ENCODE measurements at regions not wholly inside any gene's neighbourhood (a gene's known extent, or its start where the extent isn't known, plus 50 kb on each side); places are given as distances from the start of the nearest gene placed in this dataset.
"Not testable (repeated sequence)": the region's sequence is repeated elsewhere in the genome, so short reads cannot be mapped to it uniquely, and the experiment has no call there.

- no peak overlapping the region for H3K9ac ChIP-seq (ENCODE audit: low read depth, low read length)
- ATAC-seq (ENCODE audit: insufficient read depth, low read depth) (no peak), DNase-seq (no peak)
- H3K4me2 ChIP-seq (ENCODE audit: insufficient read depth, low read length): no peak overlapping the region
- H3K36me3 ChIP-seq (ENCODE audit: insufficient read depth, low read length): no peaks in the 10 kb centered on the region
- TF ChIP-seq CTCF (IDR thresholded peaks at IDR 0.05; ENCODE audit: borderline replicate concordance, extremely low read depth, low read length, poor library complexity, severe bottlenecking) (no peak), EZH2 (IDR thresholded peaks at IDR 0.05; ENCODE audit: borderline replicate concordance, low read depth, low read length, severe bottlenecking) (no peak)
- H3K79me2 ChIP-seq (ENCODE audit: insufficient read depth, low read length): no peaks in the 10 kb centered on the region
- H2AFZ ChIP-seq (ENCODE audit: low read depth, low read length): no peak overlapping the region
- no peak overlapping the region for H3K27ac ChIP-seq (ENCODE audit: low read length)
- H3K4me1 ChIP-seq (ENCODE audit: insufficient read depth, low read length): peaks cover 14% of the 10 kb centered on the region
- H4K20me1 ChIP-seq (ENCODE audit: insufficient read depth, low read length): no peaks in the 10 kb centered on the region
- H3K27me3 ChIP-seq (ENCODE audit: insufficient read depth, low read length, poor library complexity): no peaks in the 10 kb centered on the region
- no peak overlapping the region for H3K4me3 ChIP-seq (ENCODE audit: low read depth in 1 of 2, low read length in 2 of 2)
- no peaks in the 10 kb centered on the region for H3K9me3 ChIP-seq (ENCODE audit: insufficient read depth, low read length, severe bottlenecking)
These were observed 119.7 kb downstream of the PMAIP1 start for GRCh38 chr18:60019463-60019840.

- no peak for DNase-seq
- H3K4me2 ChIP-seq (ENCODE audit: insufficient read depth, low read length): no peak overlapping the region
These were observed 119.0 kb downstream of the PMAIP1 start for GRCh38 chr18:60018618-60019462.

GRCh38 chr18:60018134-60018533, 118.3 kb downstream of the PMAIP1 start:
- H3K4me3 ChIP-seq (ENCODE audit: low read depth in 1 of 2, low read length in 2 of 2); H2AFZ ChIP-seq (ENCODE audit: low read depth, low read length); H3K36me3 ChIP-seq (ENCODE audit: insufficient read depth, low read length); H3K27me3 ChIP-seq (ENCODE audit: insufficient read depth, low read length, poor library complexity); H3K9me3 ChIP-seq (ENCODE audit: insufficient read depth, low read length, severe bottlenecking); H3K4me2 ChIP-seq (ENCODE audit: insufficient read depth, low read length); H4K20me1 ChIP-seq (ENCODE audit: insufficient read depth, low read length); ATAC-seq (ENCODE audit: insufficient read depth, low read depth); DNase-seq; H3K79me2 ChIP-seq (ENCODE audit: insufficient read depth, low read length); H3K27ac ChIP-seq (ENCODE audit: low read length); H3K9ac ChIP-seq (ENCODE audit: low read depth, low read length): not testable (repeated sequence)
- peaks cover 14% of the 10 kb centered on the region for H3K4me1 ChIP-seq (ENCODE audit: insufficient read depth, low read length)

More at GRCh38 chr18:60018618-60019462, 119.0 kb downstream of the PMAIP1 start:
- H3K4me3 ChIP-seq (ENCODE audit: low read depth in 1 of 2, low read length in 2 of 2): no peak overlapping the region
- TF ChIP-seq CTCF (IDR thresholded peaks at IDR 0.05; ENCODE audit: borderline replicate concordance, extremely low read depth, low read length, poor library complexity, severe bottlenecking) (no peak), EZH2 (IDR thresholded peaks at IDR 0.05; ENCODE audit: borderline replicate concordance, low read depth, low read length, severe bottlenecking) (no peak)
- no peaks in the 10 kb centered on the region for H3K9me3 ChIP-seq (ENCODE audit: insufficient read depth, low read length, severe bottlenecking)
- ATAC-seq (ENCODE audit: insufficient read depth, low read depth): no peak
- peaks cover 14% of the 10 kb centered on the region for H3K4me1 ChIP-seq (ENCODE audit: insufficient read depth, low read length)
- H3K27ac ChIP-seq (ENCODE audit: low read length): no peak overlapping the region
- no peaks in the 10 kb centered on the region for H3K79me2 ChIP-seq (ENCODE audit: insufficient read depth, low read length)
- H3K9ac ChIP-seq (ENCODE audit: low read depth, low read length): no peak overlapping the region
- no peaks in the 10 kb centered on the region for H3K27me3 ChIP-seq (ENCODE audit: insufficient read depth, low read length, poor library complexity)
- H2AFZ ChIP-seq (ENCODE audit: low read depth, low read length): no peak overlapping the region
- H4K20me1 ChIP-seq (ENCODE audit: insufficient read depth, low read length): no peaks in the 10 kb centered on the region
- no peaks in the 10 kb centered on the region for H3K36me3 ChIP-seq (ENCODE audit: insufficient read depth, low read length)

- Histone ChIP-seq H3K79me2 (ENCODE audit: insufficient read depth, low read length) (no peaks in the 10 kb centered on the region), H3K27ac (ENCODE audit: low read length) (no peak overlapping the region), H3K27me3 (ENCODE audit: insufficient read depth, low read length, poor library complexity) (no peaks in the 10 kb centered on the region), H3K36me3 (ENCODE audit: insufficient read depth, low read length) (no peaks in the 10 kb centered on the region), H4K20me1 (ENCODE audit: insufficient read depth, low read length) (no peaks in the 10 kb centered on the region), H3K4me1 (ENCODE audit: insufficient read depth, low read length) (peaks cover 12% of the 10 kb centered on the region), H3K4me3 (ENCODE audit: low read depth in 1 of 2, low read length in 2 of 2) (no peak overlapping the region), H3K4me2 (ENCODE audit: insufficient read depth, low read length) (no peak overlapping the region), H3K9me3 (ENCODE audit: insufficient read depth, low read length, severe bottlenecking) (no peaks in the 10 kb centered on the region), H3K9ac (ENCODE audit: low read depth, low read length) (no peak overlapping the region), H2AFZ (ENCODE audit: low read depth, low read length) (no peak overlapping the region)
- ATAC-seq (ENCODE audit: insufficient read depth, low read depth) (no peak), DNase-seq (no peak)
- TF ChIP-seq CTCF (IDR thresholded peaks at IDR 0.05; ENCODE audit: borderline replicate concordance, extremely low read depth, low read length, poor library complexity, severe bottlenecking) (no peak), EZH2 (IDR thresholded peaks at IDR 0.05; ENCODE audit: borderline replicate concordance, low read depth, low read length, severe bottlenecking) (no peak)
These were observed 117.6 kb downstream of the PMAIP1 start for GRCh38 chr18:60017371-60017770.

GRCh38 chr18:60015826-60016225, 116.0 kb downstream of the PMAIP1 start:
- H3K27ac ChIP-seq (ENCODE audit: low read length); H4K20me1 ChIP-seq (ENCODE audit: insufficient read depth, low read length); ATAC-seq (ENCODE audit: insufficient read depth, low read depth); H3K4me3 ChIP-seq (ENCODE audit: low read depth in 1 of 2, low read length in 2 of 2); H3K9me3 ChIP-seq (ENCODE audit: insufficient read depth, low read length, severe bottlenecking); H3K27me3 ChIP-seq (ENCODE audit: insufficient read depth, low read length, poor library complexity); H3K4me1 ChIP-seq (ENCODE audit: insufficient read depth, low read length); H3K36me3 ChIP-seq (ENCODE audit: insufficient read depth, low read length); H3K9ac ChIP-seq (ENCODE audit: low read depth, low read length); H3K79me2 ChIP-seq (ENCODE audit: insufficient read depth, low read length); DNase-seq; H3K4me2 ChIP-seq (ENCODE audit: insufficient read depth, low read length); H2AFZ ChIP-seq (ENCODE audit: low read depth, low read length): not testable (repeated sequence)

- H3K9me3 ChIP-seq (ENCODE audit: insufficient read depth, low read length, severe bottlenecking); H3K27me3 ChIP-seq (ENCODE audit: insufficient read depth, low read length, poor library complexity); ATAC-seq (ENCODE audit: insufficient read depth, low read depth); H3K9ac ChIP-seq (ENCODE audit: low read depth, low read length); H3K4me2 ChIP-seq (ENCODE audit: insufficient read depth, low read length); H3K4me3 ChIP-seq (ENCODE audit: low read depth in 1 of 2, low read length in 2 of 2); H4K20me1 ChIP-seq (ENCODE audit: insufficient read depth, low read length); H2AFZ ChIP-seq (ENCODE audit: low read depth, low read length); DNase-seq; H3K36me3 ChIP-seq (ENCODE audit: insufficient read depth, low read length); H3K27ac ChIP-seq (ENCODE audit: low read length); H3K4me1 ChIP-seq (ENCODE audit: insufficient read depth, low read length); H3K79me2 ChIP-seq (ENCODE audit: insufficient read depth, low read length): not testable (repeated sequence)
These were observed 113.4 kb downstream of the PMAIP1 start for GRCh38 chr18:60013148-60013547.

Data from DND-41 (cell line).